IMR-90 (cell line): ENCODE measurements at regions not wholly inside any gene's neighbourhood (a gene's known extent, or its start where the extent isn't known, plus 50 kb on each side); places are given as distances from the start of the nearest gene placed in this dataset.
A peak's percentile ranks its signal among the peaks of the same experiment; 100 is the strongest.

ENCODE experiments used
- ATAC-seq: fragments of 200-7000 bp; cut with Tn5 transposase; 2 replicates; pipeline ENCODE4 v1.9.1; 2020; ENCODE audit warnings: low read depth, mild to moderate bottlenecking, moderate library complexity
- BruUV-seq: library from RNA; stranded (reverse); fragments of 400-500 nt; replicated peaks from 2 replicates; lab custom pipeline; 2021; lab: Mats Ljungman, UMichigan
- CTCF ChIA-PET: fragments of 300-600 bp; formaldehyde crosslinking; extraction: SDS; loops from one replicate; lab custom pipeline; 2021; ENCODE audit warnings: antibody characterized with exemption; lab: Yijun Ruan, JAX
- POLR2A ChIA-PET: fragments of 300-600 bp; sonication (Branson Sonifier 250); formaldehyde crosslinking; loops from one replicate; lab custom pipeline; 2022; ENCODE audit warnings: antibody characterized with exemption; ENCODE audit not compliant: unreplicated experiment; lab: Charles Lee
- DNase-seq: peaks from one replicate; pipeline ENCODE4 v3.0.0; 2013
- H2AFZ ChIP-seq: replicated peaks from 2 replicates; pipeline ENCODE3; 2013; ENCODE audit warnings: low read length, mild to moderate bottlenecking; ENCODE audit not compliant: poor library complexity
- H2AK5ac ChIP-seq: 2 replicates; pipeline ENCODE4 v1.6.1; 2013; ENCODE audit warnings: low read depth, low read length, inconsistent platforms
- H2AK9ac ChIP-seq: replicated peaks from 2 replicates; pipeline ENCODE3; 2013; ENCODE audit warnings: mild to moderate bottlenecking, low read depth, low read length, moderate library complexity; ENCODE audit not compliant: poor library complexity
- H2BK120ac ChIP-seq: 2 replicates; pipeline ENCODE4 v1.6.1; 2013; ENCODE audit warnings: low read depth, low read length, inconsistent platforms
- H2BK15ac ChIP-seq: 3 replicates; pipeline ENCODE4 v1.6.1; 2013; ENCODE audit warnings: low read depth, low read length, inconsistent platforms
- H2BK20ac ChIP-seq: 2 replicates; pipeline ENCODE4 v1.6.1; 2013; ENCODE audit warnings: low read depth, mild to moderate bottlenecking, inconsistent platforms, low read length, moderate library complexity
- H2BK5ac ChIP-seq: 2 replicates; pipeline ENCODE4 v1.6.1; 2013; ENCODE audit warnings: mild to moderate bottlenecking, low read depth, low read length, inconsistent platforms; ENCODE audit not compliant: poor library complexity, severe bottlenecking
- H3K14ac ChIP-seq: replicated peaks from 2 replicates; pipeline ENCODE4 v1.6.1; 2013; ENCODE audit warnings: low read depth, low read length, inconsistent platforms
- H3K18ac ChIP-seq: 2 replicates; pipeline ENCODE4 v1.6.1; 2013; ENCODE audit warnings: low read depth, low read length, control low read depth
- H3K23ac ChIP-seq: 2 replicates; pipeline ENCODE4 v1.6.1; 2013; ENCODE audit warnings: low read depth, low read length, inconsistent platforms
- H3K27ac ChIP-seq: 2 replicates; pipeline ENCODE4 v1.5.1; 2013; ENCODE audit warnings: mild to moderate bottlenecking, control low read depth, low read length; ENCODE audit not compliant: insufficient read depth
- H3K27me3 ChIP-seq: 2 replicates; pipeline ENCODE4 v1.6.1; 2013; ENCODE audit warnings: low read length; ENCODE audit not compliant: control insufficient read depth, insufficient read depth
- H3K36me3 ChIP-seq: 2 replicates; pipeline ENCODE4 v1.6.1; 2013; ENCODE audit warnings: low read length, mixed read lengths; ENCODE audit not compliant: control insufficient read depth, insufficient read depth
- H3K4ac ChIP-seq: 2 replicates; pipeline ENCODE4 v1.6.1; 2013; ENCODE audit warnings: low read depth, low read length, inconsistent platforms
- H3K4me1 ChIP-seq: 2 replicates; pipeline ENCODE4 v1.6.1; 2013; ENCODE audit warnings: low read length, mixed read lengths; ENCODE audit not compliant: control insufficient read depth, insufficient read depth
- H3K4me2 ChIP-seq: 2 replicates; pipeline ENCODE4 v1.6.1; 2013; ENCODE audit warnings: low read depth, mild to moderate bottlenecking, control low read depth, low read length, moderate library complexity
- H3K4me3 ChIP-seq: 2 replicates; pipeline ENCODE4 v1.5.1; 2013; ENCODE audit warnings: low read depth, mild to moderate bottlenecking, control low read depth, low read length, moderate library complexity; ENCODE audit not compliant: insufficient read depth
- H3K56ac ChIP-seq: 2 replicates; pipeline ENCODE4 v1.6.1; 2013; ENCODE audit warnings: low read length, inconsistent platforms; ENCODE audit not compliant: insufficient read depth; ENCODE audit errors: extremely low read depth
- H3K79me1 ChIP-seq, 2 experiments: 2 replicates each; pipeline ENCODE4 v1.6.1; 2013; ENCODE audit warnings: low read length in 2 of 2, inconsistent platforms in 1 of 2, low read depth in 1 of 2
- H3K9ac ChIP-seq: 2 replicates; pipeline ENCODE4 v1.6.1; 2013; ENCODE audit warnings: low read depth, low read length, control low read depth
- H3K9me1 ChIP-seq: 2 replicates; pipeline ENCODE4 v1.6.1; 2013; ENCODE audit warnings: low read length, inconsistent platforms; ENCODE audit not compliant: insufficient read depth
- H3K9me3 ChIP-seq: 2 replicates; pipeline ENCODE4 v1.6.1; 2013; ENCODE audit warnings: low read length; ENCODE audit not compliant: control insufficient read depth, insufficient read depth
- H4K20me1 ChIP-seq: 2 replicates; pipeline ENCODE4 v1.6.1; 2013; ENCODE audit warnings: low read length, inconsistent platforms; ENCODE audit not compliant: insufficient read depth
- H4K5ac ChIP-seq: 2 replicates; pipeline ENCODE4 v1.6.1; 2013; ENCODE audit warnings: mild to moderate bottlenecking, low read depth, low read length, control low read depth
- H4K8ac ChIP-seq, 2 experiments: 2 replicates each; pipeline ENCODE4 v1.6.1; 2013; ENCODE audit warnings: low read depth in 2 of 2, low read length in 2 of 2, control low read depth in 1 of 2, inconsistent platforms in 1 of 2
- H4K91ac ChIP-seq: 2 replicates; pipeline ENCODE4 v1.6.1; 2013; ENCODE audit warnings: low read depth, low read length, inconsistent platforms; ENCODE audit not compliant: insufficient read depth
- BHLHE40 ChIP-seq: fragments of 150-350 bp; IDR thresholded peaks from 2 replicates; pipeline ENCODE4 v1.6.1; 2016; ENCODE audit warnings: mild to moderate bottlenecking, low read depth, low read length
- CEBPB ChIP-seq: IDR thresholded peaks from 2 replicates; pipeline ENCODE4 v1.6.1; 2012; ENCODE audit warnings: low read depth, low read length, improper control_type of control experiment
- FOS ChIP-seq: fragments of 150-350 bp; IDR thresholded peaks from 2 replicates; pipeline ENCODE4 v1.6.1; 2016; ENCODE audit warnings: low read depth, low read length
- NFE2L2 ChIP-seq: fragments of 150-350 bp; IDR thresholded peaks from 2 replicates; pipeline ENCODE4 v1.6.1; 2016; ENCODE audit warnings: low read depth, mild to moderate bottlenecking, low read length
- USF2 ChIP-seq: fragments of 150-350 bp; IDR thresholded peaks from 2 replicates; pipeline ENCODE4 v1.6.1; 2017; ENCODE audit warnings: mild to moderate bottlenecking, antibody characterized with exemption, low read length, low read depth
- WGBS, 2 experiments: methylation state at CpG; one replicate each; pipeline versions ENCODE4 v1.1.5 to v1.1.7; 2013; ENCODE audit warnings: missing lambda C conversion rate in 2 of 2; ENCODE audit not compliant: insufficient read length in 1 of 2; ENCODE audit errors: extremely low coverage in 2 of 2; 5-methylcytosine and 5-hydroxymethylcytosine counted together
- dilution Hi-C: fragments of 300-500 bp; cut with HindIII; formaldehyde crosslinking; loops from one replicate; pipeline ENCODE4 v1.14.3; 2018; ENCODE audit warnings: low sequenced_read_pairs; ENCODE audit not compliant: unreplicated experiment
- in situ Hi-C: fragments of 300-500 bp; cut with MboI; formaldehyde crosslinking; loops from 3 replicates; pipeline ENCODE4 v1.14.3; 2019; ENCODE audit warnings: low sequenced_read_pairs, inconsistent platforms, mixed read lengths
- intact Hi-C: fragments of 100-400 bp; cut with micrococcal nuclease; formaldehyde crosslinking; loops from 2 replicates; pipeline ENCODE4 v1.10.0; 2022
- TF ChIP-seq, protein P1 (sequence below): conservative IDR thresholded peaks from 2 replicates; pipeline ENCODE4 v1.5.1; 2012; ENCODE audit warnings: mild to moderate bottlenecking, low read depth, low read length, improper control_type of control experiment

GRCh38 chr11:15794361-15795150 is 561.8 kb downstream of the SOX6 start:
- in situ Hi-C loops = no loop called here
- Histone ChIP-seq H2BK20ac (peak overlapping the region; percentile 62), H3K4me2 (no peak overlapping the region), H3K4ac (peak overlapping the region; percentile 68; the same call in 1 of the 2 replicates), H3K18ac (peak overlapping the region; percentile 45; the same call in 1 of the 2 replicates), H3K56ac (no peak overlapping the region), H3K9me1 (0 out of 2 replicates have a peak, but pooled peaks cover 2% of the 10 kb centered on the region), H3K36me3 (no peaks in the 10 kb centered on the region), H2AK5ac (peak overlapping the region; percentile 56), H4K8ac (peak overlapping the region in 1 of 2 experiments; percentile 15; a peak in 1 of 4 replicates), H3K27ac (no peak overlapping the region), H4K91ac (0 out of 2 replicates have a peak overlapping the region, but pooled peaks have one; percentile 2), H3K4me3 (no peak overlapping the region), H4K20me1 (0 out of 2 replicates have a peak, but pooled peaks cover 5% of the 10 kb centered on the region), H3K4me1 (peaks cover 3% of the 10 kb centered on the region; the same call in 1 of the 2 replicates), H2AK9ac (no peak overlapping the region), H3K27me3 (no peaks in the 10 kb centered on the region), H3K79me1 (no peaks in the 10 kb centered on the region), H3K23ac (no peak overlapping the region), H2BK5ac (no peak overlapping the region), H4K5ac (no peak overlapping the region; the same call in 1 of the 2 replicates), H3K9me3 (0 out of 2 replicates have a peak, but pooled peaks cover 5% of the 10 kb centered on the region), H2BK15ac (peak overlapping the region; percentile 88), H3K9ac (no peak overlapping the region), H2AFZ (no peak overlapping the region), H3K14ac (no peak overlapping the region), H2BK120ac (peak overlapping the region; percentile 29; the same call in 1 of the 2 replicates)
- TF ChIP-seq NFE2L2 (no peak), BHLHE40 (no peak), CEBPB (no peak), USF2 (no peak), FOS (no peak)
- TF ChIP-seq, protein P1, sequence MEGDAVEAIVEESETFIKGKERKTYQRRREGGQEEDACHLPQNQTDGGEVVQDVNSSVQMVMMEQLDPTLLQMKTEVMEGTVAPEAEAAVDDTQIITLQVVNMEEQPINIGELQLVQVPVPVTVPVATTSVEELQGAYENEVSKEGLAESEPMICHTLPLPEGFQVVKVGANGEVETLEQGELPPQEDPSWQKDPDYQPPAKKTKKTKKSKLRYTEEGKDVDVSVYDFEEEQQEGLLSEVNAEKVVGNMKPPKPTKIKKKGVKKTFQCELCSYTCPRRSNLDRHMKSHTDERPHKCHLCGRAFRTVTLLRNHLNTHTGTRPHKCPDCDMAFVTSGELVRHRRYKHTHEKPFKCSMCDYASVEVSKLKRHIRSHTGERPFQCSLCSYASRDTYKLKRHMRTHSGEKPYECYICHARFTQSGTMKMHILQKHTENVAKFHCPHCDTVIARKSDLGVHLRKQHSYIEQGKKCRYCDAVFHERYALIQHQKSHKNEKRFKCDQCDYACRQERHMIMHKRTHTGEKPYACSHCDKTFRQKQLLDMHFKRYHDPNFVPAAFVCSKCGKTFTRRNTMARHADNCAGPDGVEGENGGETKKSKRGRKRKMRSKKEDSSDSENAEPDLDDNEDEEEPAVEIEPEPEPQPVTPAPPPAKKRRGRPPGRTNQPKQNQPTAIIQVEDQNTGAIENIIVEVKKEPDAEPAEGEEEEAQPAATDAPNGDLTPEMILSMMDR = no peak
- no CpG with 5 or more reads among the region's 3 CpGs for WGBS, 2 experiments
- POLR2A ChIA-PET = no interaction called here
- no TSS peak for BruUV-seq
- ATAC-seq = no peak
- intact Hi-C loops = no loop called here
- no peak for DNase-seq
- CTCF ChIA-PET = no interaction called here
- dilution Hi-C loops = no loop called here
